NAMALWA (cell line): ENCODE measurements at regions not wholly inside any gene's neighbourhood (a gene's known extent, or its start where the extent isn't known, plus 50 kb on each side); places are given as distances from the start of the nearest gene placed in this dataset.

ENCODE experiments used
- DNase-seq: peaks from one replicate; pipeline ENCODE4 v3.0.0-alpha.2; 2015; ENCODE audit warnings: low spot score

GRCh38 chr5:171650597-171650996, 135.0 kb upstream of the SMIM23 start:
- DNase-seq: no peak

GRCh38 chr5:171651102-171651501, 134.5 kb upstream of the SMIM23 start:
- no peak for DNase-seq

GRCh38 chr5:171654881-171655280, 130.7 kb upstream of the SMIM23 start:
- DNase-seq: no peak

GRCh38 chr5:171657473-171657872, 128.1 kb upstream of the SMIM23 start:
- no peak for DNase-seq

- DNase-seq: no peak
Measured at GRCh38 chr5:171659896-171660295, 125.7 kb upstream of the SMIM23 start.

GRCh38 chr5:171660434-171660833, 125.2 kb upstream of the SMIM23 start:
- no peak for DNase-seq

- DNase-seq: no peak
Measured at GRCh38 chr5:171661143-171661542, 124.5 kb upstream of the SMIM23 start.

GRCh38 chr5:171663311-171664085, 122.1 kb upstream of the SMIM23 start:
- DNase-seq: no peak

GRCh38 chr5:171664489-171664888, 121.1 kb upstream of the SMIM23 start:
- DNase-seq: no peak

GRCh38 chr5:171666815-171667214, 118.8 kb upstream of the SMIM23 start:
- DNase-seq: no peak

GRCh38 chr5:171667341-171668096, 118.1 kb upstream of the SMIM23 start:
- no peak for DNase-seq

GRCh38 chr5:171668097-171668412, 117.6 kb upstream of the SMIM23 start:
- DNase-seq: no peak

- DNase-seq: no peak
Measured at GRCh38 chr5:171669571-171669970, 116.0 kb upstream of the SMIM23 start.

- no peak for DNase-seq
Measured at GRCh38 chr5:171672556-171672955, 113.1 kb upstream of the SMIM23 start.

GRCh38 chr5:171673328-171673727, 112.3 kb upstream of the SMIM23 start:
- DNase-seq: no peak

GRCh38 chr5:171673840-171674239, 111.8 kb upstream of the SMIM23 start:
- no peak for DNase-seq

GRCh38 chr5:171675511-171675910, 110.1 kb upstream of the SMIM23 start:
- no peak for DNase-seq

- no peak for DNase-seq
Measured at GRCh38 chr5:171676286-171676944, 109.2 kb upstream of the SMIM23 start.

- no peak for DNase-seq
Measured at GRCh38 chr5:171678646-171679045, 107.0 kb upstream of the SMIM23 start.

GRCh38 chr5:171680485-171680884, 105.1 kb upstream of the SMIM23 start:
- DNase-seq: peak; percentile 24

- DNase-seq: no peak
Measured at GRCh38 chr5:171681061-171681460, 104.6 kb upstream of the SMIM23 start.

- no peak for DNase-seq
Measured at GRCh38 chr5:171681677-171682076, 103.9 kb upstream of the SMIM23 start.

- DNase-seq: no peak
Measured at GRCh38 chr5:171682801-171683200, 102.8 kb upstream of the SMIM23 start.
